GDM1 (cell line): ENCODE measurements at regions not wholly inside any gene's neighbourhood (a gene's known extent, or its start where the extent isn't known, plus 50 kb on each side); places are given as distances from the start of the nearest gene placed in this dataset.

Experiments
- DNase-seq: peaks from one replicate; lab custom pipeline; 2025; lab: John Stamatoyannopoulos, UW

DNA sequence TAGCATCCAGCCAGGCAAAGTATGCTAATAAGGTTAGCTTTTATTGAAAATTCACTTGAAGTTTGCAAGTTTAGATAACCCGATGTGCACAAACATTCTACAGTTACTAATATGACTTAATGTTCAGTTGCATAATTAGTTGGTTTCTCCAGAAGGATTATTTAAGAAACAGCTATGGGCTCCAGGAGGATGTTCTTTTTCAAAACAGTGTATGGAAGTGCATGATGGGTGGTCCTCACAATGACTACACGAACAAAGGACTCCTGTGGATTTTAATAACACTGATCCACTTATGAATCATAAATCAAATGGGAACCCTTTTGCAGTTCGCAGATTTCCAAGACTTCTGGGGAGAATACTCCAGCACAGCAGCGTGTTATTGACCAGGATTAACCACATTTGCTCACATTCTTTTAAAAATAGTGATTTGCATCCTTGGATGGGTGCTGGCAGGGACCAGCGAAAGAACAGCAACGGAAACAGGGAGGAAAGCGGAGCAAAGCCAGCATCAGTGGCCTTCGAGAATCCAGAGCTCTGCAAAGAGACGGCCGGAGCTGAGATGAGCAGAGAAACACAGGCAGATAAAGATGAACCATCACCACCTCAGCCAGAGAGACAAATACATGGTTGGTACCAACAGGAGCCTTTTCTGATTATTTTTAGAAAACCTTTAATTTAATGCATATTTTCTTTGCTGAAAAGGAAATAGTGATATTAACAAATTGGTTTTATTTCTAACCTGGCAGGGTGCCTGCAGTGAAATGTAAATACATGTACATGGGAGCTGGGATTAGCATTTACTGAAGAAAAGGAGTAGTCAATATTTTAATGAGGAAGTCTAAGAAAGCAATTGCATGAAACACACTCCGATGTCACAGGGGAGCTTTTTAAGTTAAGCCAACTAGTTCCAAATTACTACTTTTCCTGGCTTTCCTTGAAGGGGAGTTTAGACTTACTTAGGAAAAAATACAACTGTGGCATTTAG is 623.2 kb upstream of the ZFHX3 start:
- DNase-seq: no peak

DNA sequence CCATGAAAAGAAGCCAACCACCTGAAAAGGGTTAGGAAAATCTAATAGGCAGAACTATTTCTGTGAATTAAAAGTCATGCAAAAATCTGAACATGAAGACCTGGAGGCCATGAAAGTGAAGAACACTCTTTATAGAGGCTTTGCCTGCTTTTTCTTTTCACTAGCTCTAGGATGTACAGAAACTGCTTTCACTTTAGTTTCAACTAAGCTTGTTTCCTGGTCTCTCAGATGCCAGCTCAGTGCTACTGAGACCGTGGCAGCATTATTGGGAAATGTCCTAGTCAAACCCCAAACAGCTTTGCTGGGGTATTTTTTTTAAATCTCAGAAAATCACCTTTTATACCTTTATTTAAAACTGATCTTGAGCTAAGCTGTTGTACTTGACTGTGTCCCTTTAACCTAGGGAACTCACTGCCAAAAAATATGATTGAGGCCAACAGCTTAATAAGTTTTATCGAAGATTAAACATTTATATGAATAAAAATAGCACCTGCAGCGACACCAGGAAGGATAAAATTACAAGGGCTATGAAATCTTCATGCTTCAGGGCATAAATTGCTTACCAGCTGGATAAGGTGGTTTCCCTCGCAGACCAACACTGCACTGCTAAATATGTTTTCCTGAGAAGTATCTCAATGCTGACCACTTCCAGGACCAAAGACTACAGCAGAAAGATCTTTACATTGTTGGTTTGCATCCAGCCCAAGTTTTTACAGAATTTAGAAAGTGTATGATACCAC is 621.8 kb upstream of the ZFHX3 start:
- DNase-seq: no peak

DNA sequence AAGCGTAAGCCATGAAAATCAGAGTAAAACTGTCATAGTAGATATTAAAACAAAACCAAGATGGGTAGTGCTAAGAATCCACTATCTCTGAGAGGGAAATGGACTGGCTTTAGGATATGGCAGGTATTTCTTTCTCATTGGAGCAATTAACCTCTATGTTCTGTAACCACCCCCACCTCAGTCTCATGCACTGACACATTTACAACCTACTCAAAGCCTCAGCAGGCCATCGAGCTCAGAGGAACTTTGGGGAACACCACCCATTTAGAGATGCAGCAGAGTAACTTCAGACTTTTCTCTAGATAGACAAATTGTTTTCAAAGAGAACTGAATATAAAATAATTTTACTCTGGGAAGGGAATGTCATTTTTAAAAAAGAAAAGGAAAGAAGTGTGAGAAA is 615.8 kb upstream of the ZFHX3 start:
- no peak for DNase-seq

DNA sequence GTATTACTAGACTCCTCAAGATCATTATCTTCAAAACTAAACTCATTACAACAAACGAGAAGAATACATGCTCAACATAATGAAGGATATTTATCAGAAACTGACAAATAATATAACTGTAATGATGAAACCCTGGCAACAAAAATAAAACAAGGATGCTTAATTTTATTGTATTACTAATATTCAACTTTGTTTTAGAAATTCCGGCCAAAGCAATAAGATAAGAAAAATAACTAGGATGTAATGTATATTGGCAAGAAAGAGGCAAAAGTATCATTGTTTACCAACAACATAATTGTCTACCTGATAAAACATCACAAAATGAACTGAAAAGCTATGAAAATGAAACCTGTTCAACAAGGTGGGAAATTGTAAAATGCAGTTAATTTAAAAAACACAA is 588.3 kb upstream of the ZFHX3 start:
- no peak for DNase-seq

DNA sequence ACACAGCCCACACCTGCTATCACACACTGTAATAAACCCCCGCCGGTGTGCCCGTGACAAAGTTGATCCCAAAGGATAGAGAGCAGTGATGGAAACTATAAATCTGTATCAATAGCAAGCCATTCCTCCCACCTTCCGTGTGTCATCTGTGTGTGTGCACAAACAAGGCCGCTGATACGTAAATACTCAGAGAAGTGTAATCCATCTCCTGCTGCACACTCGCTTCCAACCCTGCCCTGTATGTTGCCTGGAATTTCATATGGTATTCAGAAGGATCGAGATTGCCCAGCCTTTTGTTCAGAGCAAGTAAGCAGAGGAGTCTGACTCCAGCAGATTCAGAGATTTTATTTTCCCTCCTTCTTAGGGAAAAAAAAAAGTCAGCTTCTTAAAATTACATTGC is 581.1 kb upstream of the ZFHX3 start:
- no peak for DNase-seq

DNA sequence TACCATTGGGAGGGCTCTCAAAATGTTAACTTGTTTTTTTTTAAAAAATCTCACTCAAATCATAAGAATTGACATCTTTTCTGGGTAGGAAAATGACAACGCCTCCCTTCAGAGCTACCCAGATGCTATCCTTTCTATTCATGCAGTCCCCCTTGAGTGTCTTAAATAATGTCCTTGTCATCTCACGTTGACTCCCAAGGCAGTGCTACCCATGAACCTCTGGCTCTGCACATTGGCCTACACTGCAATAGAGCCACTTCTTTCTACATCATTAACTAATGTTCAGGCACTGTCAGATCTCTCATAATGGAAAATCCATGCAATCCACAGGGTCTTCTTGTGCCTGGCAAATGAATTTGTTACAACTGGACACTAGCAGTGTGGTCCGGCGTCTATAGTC is 569.8 kb upstream of the ZFHX3 start:
- DNase-seq: no peak

DNA sequence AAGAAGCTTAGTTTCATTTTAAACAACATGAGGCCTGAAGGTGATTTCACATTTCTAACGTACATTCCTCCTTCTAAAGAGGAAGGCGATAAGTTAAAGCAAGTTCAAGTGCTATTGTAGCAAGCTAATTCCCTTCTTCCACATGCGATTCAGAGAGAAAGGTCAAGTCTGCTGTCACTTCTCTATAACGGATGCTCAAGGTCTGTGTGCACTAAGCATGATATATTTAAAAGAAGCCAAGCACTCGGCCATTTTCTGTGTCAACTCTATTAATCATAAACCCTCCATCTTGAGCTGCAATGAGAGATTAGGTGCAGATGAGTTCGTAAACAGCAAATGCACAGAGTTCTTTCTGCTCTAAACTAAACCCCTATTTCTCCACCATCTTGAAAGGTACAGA is 568.8 kb upstream of the ZFHX3 start:
- no peak for DNase-seq

DNA sequence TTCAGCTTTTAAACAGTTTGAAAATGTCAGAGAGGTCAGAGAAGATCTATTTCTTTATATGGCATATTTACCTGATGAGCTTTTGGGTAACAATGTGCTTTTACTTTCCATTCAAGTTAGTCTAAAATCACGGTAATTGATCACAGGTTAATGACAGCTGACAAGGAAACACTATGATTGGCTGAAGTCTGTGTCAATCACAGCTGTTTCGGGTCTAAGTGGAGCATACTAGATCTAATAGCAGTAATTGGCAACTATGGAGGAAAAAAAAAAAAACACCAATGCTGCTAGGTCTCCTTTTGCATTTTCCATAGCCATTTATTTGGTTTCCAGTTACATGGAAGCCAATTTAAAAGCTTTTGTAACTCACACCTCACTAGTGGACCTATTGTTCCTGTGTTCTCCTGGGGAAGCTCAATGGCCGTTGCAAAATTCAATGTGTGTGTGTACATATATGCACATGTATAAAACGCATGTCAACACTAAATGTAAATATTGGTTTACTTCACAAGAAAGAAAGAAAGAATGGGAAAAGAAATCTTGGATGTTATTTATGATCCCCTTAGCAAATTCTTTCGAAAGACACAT is 568.3 kb upstream of the ZFHX3 start:
- DNase-seq: no peak

DNA sequence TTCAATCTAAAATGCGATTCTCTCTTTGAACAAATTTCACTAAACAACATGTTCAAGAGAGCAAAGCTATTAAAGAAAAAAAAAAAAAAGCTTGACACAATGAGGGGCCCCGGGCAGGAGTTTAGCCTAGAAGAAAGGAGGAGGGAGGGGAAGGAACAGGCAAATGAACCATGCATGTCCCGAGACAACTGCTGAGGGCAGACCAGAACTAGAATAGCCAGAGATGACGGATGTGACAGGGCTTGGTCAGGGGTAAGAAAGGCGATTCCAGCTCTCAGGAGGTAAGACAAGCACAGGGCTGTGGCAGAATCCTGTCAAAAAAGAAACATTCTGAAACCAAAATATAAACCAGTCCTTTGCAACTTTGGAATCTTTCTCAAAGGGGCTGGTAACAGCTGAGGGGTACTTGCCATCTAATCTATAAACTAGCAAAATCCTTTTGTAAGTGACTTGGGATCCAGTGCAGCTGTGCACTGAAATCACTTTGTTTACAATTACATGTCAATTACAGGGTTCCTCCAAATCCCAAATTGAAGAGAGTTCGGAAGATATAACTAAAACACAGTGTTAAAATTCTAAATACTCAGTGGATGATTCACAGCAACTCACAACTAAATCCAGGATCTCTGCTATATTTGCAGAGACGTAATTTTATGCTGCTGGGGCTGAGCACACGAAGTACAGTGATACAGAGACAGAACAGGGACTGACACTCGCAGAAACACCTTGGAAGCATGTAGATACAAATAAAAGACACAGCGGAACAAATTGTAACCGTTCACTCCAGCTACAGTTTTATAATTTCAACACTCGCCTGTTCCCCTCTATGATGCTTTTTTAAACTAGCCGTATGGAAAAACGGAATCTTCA is 567.4 kb upstream of the ZFHX3 start:
- no peak for DNase-seq

DNA sequence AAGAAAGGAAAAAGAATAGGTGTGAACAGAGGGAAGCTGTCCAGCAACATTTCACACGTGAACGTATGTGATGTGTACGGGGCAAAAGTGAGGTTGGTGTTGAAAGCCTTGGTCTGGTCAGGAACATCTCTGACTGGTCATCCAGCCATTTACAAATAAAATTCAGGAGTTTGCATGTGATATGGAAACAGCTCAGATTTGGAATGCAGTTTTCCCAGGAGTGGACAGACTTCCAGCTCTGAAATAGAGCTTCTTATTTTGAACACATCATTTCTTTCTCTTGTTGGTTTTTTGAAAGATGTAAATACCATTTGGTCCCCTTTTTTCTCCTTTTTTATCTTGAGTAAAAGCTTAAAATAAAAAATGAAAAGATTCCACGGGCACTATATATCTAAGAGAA is 566.2 kb upstream of the ZFHX3 start:
- no peak for DNase-seq

DNA sequence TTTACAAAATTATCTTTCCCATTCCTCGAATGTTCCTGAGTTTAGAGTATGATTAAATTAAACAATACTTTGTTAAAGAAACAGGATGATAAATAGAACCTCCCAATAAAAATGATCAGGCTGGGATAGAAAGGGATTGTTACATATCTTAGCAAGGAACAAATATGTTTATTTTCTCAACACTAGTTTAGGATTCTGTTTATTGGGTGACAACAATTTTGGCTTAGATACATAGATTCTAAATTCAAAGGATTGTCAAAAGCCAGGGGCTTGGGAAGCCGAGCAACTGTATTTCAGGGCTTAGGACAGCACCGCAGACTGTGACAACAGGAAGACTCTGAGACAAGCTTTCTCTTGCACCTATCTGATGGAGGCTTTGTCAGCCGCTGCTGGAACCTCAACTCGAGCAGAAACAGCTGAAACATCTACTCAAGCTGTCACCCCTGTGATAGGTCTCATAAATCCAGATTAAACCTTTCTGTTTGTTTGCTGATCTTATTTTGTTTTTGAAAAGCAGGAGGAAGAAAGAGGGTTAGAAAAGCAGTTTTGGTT is 562.8 kb upstream of the ZFHX3 start:
- no peak for DNase-seq

DNA sequence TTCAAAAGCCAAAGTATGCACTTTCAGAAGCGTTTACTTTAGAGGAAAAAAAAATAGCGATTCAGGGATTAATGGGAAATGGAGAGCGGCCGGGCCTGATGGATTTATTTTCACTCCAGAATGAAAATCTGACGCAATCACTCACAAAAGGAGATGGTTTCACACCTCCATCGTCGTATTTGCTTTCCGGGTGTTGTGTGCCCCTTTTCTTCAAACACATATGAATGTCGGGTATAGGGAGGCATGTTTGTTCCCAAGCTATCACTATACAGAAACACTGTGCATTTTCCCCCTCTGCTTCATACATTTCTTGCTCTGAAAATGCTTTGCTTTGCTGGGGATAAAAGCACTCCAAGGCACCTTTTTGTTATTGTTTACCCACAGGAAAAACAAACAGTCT is 562.2 kb upstream of the ZFHX3 start:
- no peak for DNase-seq

DNA sequence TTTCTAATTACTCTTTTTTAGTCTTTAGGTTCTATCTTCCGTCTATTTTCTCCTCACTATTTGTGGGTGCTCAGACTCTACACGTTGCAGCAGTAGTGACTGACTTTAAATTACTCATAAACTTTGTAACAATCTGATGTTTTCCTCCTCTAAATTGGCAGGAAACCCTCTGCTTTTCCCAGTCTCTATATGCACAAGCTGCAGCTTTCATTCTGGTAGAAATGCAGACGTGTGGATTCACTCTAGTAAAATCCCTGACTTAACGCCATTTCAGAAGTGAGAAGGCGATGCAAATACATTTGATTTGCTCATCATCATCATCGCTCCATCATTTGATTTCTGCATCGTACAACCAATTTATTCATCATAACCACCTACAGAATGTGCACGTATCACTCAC is 561.0 kb upstream of the ZFHX3 start:
- DNase-seq: no peak

DNA sequence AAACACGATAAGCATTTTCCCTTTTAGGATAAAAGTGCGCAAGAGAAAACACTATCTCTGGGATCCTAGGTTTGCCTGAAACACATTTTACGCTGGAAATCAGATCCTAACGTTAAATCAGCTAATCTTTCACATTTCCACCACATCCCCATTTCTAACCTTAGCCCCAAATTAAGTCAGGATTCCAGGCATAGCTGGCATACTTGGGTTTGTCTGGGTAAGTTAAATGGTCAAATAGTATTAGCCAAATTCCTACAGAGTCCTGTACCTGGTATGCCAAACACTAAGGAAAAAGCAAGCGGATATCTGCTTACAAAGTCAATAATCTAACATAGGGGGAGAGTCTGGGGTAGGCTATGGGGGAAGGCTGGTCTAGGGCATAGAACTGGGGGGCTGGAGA is 557.4 kb upstream of the ZFHX3 start:
- DNase-seq: no peak

DNA sequence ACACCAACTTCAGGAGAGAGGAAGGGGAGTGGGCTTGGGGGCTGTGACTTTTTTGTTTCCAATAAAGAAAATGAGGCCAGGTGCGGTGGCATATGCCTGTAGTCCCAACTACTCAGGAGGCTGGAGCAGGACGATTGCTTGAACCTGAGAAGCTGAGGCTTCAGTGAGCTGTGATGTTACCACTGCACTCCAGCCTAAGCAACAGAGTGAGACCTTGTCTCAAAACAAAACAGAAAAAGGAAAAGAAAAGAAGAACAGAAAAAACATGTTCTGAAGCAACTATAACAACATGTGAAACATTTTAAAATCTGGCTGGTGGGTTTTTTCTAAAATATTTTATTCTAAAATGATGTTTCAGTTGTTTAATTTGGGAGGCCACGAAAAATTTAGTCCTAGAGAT is 554.0 kb upstream of the ZFHX3 start:
- no peak for DNase-seq

DNA sequence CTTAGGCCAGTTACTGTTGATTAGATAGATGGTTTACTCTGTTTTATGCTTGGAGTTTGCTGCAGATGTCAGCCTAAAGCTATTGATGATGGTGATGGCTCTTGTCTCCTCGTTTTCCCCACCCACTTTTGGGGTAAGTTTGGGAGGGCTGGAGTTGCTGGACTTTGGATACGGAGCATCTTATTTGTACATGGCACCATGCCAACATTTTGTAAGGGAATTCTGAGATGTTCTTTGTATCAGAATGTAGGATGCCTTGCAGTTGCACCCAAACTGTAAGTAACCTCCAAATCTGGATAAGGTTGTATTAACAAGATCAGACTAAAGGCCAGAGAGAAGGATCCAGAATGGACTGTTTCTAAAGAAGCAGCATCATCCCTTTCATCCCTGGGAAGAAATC is 551.9 kb upstream of the ZFHX3 start:
- no peak for DNase-seq

DNA sequence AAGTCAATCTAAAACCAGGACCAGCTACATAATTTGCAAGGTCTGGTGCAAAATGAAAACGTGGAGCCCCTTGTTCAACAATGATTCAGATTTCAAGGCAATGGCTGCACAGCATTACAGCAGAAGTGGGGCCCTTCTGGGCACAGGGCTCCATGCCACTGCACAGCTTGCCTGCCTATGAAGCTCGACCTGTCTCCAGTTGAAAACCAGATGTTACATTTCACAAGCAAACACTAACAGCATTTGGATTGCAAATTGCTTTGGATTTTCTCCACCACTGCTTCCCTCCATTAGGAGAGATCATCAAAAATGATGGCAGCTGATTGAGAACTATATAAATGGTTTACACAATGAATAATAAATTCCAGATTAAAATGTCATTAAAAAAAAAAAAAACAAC is 551.4 kb upstream of the ZFHX3 start:
- DNase-seq: no peak

DNA sequence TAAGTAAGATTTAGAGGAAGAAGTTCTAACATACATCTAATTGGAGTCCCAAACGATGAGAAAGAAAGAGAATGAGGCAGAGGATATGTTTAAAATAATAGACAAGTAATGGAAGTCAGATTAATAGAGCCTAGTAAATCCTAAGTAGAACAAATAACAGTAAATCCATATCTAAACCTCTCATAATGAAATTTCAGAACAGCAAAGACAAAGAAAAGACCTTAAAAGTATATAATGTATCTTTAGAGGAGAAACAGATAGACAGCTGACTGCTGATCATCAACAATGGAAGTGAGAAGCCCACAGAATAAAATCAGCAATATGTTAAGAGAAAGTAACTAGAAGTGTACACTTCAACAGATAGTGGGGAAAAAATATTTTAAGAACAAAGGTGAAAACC is 536.2 kb upstream of the ZFHX3 start:
- DNase-seq: no peak

DNA sequence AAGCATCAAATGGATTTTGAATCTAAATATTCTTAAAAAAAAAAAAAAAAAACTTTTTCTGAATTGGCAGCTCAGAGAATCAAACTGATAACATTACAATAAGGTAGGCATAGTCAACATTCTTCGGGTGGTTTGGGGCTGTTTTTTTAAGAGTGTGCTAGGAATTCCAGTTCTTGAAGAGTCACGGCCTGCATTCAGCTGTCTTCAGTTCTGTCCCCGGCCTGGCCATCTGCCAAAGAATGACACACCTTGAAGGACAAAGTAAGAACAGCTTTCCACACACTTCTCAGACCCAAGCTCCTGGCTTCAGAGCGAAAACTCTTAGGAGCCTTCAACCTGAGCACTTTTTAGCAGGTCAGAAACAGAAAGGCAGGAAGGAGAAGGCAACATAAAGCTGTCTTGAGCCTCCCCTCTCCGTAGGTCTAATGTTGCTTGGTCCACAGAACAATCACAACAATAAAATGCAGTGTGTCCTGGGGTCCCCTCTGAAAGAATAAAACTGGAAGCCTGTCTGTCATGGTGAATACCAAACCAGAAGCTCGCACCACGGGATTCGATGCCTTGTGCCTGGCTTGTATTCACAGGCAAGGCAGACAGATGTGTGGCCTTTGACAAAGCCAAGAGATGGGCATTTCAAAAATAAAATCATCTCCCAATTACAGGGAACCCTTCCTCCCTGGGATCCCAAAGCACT is 524.4 kb upstream of the ZFHX3 start:
- no peak for DNase-seq

DNA sequence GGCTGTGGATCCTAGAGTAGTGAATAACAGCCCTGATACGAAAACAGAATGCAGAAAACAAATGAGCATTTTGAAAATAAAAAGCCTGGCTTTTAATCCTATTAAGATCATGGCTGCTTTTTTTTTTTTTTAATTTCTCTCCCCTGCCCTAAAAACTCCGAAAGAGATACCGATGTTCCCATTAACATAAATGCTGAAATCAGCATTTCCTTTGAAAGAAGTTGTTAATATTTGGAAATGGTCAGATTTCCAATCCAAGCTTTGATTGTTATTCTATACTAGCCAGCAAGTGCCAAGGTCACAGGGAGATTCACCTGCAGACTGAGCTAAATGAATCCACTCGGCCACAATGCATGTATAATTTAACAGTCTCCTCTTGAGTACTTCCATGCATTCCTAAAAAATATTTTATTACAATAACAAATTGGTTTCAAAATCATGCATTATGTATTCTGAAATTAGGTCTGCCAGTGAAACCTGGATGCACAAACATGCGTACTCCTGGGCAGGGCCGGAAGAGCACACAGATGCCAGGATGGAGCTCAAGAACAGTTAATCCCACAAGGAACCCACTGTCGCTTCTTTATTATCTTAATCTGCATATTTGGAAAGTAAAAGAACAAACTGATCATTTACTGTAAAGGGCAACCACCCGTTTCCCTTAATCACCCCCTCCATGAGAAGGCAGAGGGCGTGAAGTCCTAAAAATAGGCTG is 521.5 kb upstream of the ZFHX3 start:
- DNase-seq: no peak
